Activated CD8-positive, alpha-beta memory T cell treated with anti-CD3 and anti-CD28 coated beads for 24 hours (primary cell): ENCODE measurements at regions not wholly inside any gene's neighbourhood (a gene's known extent, or its start where the extent isn't known, plus 50 kb on each side); places are given as distances from the start of the nearest gene placed in this dataset.
"Not testable (repeated sequence)": the region's sequence is repeated elsewhere in the genome, so short reads cannot be mapped to it uniquely, and the experiment has no call there.

Experiments
- DNase-seq: peaks from one replicate; pipeline ENCODE4 v3.0.0-alpha.2; 2020

- no peak for DNase-seq
These were observed 706.8 kb upstream of the ANO3 start for GRCh38 chr11:25625094-25625493.

- no peak for DNase-seq
These were observed 703.9 kb upstream of the ANO3 start for GRCh38 chr11:25628030-25628429.

- DNase-seq: no peak
These were observed 698.7 kb upstream of the ANO3 start for GRCh38 chr11:25633230-25633629.

- DNase-seq: not testable (repeated sequence)
These were observed 682.7 kb upstream of the ANO3 start for GRCh38 chr11:25649220-25649619.

GRCh38 chr11:25650319-25650718 is 681.6 kb upstream of the ANO3 start:
- DNase-seq: no peak

- no peak for DNase-seq
These were observed 676.3 kb upstream of the ANO3 start for GRCh38 chr11:25655636-25656035.

GRCh38 chr11:25658916-25659315 is 673.0 kb upstream of the ANO3 start:
- DNase-seq: no peak

GRCh38 chr11:25659706-25660105 is 672.2 kb upstream of the ANO3 start:
- no peak for DNase-seq

GRCh38 chr11:25667871-25668270 is 664.1 kb upstream of the ANO3 start:
- DNase-seq: no peak

GRCh38 chr11:25691959-25692358 is 640.0 kb upstream of the ANO3 start:
- no peak for DNase-seq

- DNase-seq: no peak
These were observed 629.5 kb upstream of the ANO3 start for GRCh38 chr11:25702417-25702816.

GRCh38 chr11:25710975-25711374 is 621.0 kb upstream of the ANO3 start:
- no peak for DNase-seq

GRCh38 chr11:25727944-25728343 is 604.0 kb upstream of the ANO3 start:
- no peak for DNase-seq

GRCh38 chr11:25730230-25730629 is 601.7 kb upstream of the ANO3 start:
- no peak for DNase-seq

- no peak for DNase-seq
These were observed 598.2 kb upstream of the ANO3 start for GRCh38 chr11:25733777-25734176.

- DNase-seq: no peak
These were observed 597.2 kb upstream of the ANO3 start for GRCh38 chr11:25734591-25735211.

GRCh38 chr11:25737071-25737675 is 594.8 kb upstream of the ANO3 start:
- no peak for DNase-seq

- DNase-seq: no peak
These were observed 590.0 kb upstream of the ANO3 start for GRCh38 chr11:25741886-25742285.

GRCh38 chr11:25742800-25743199 is 589.1 kb upstream of the ANO3 start:
- no peak for DNase-seq

GRCh38 chr11:25755381-25755780 is 576.5 kb upstream of the ANO3 start:
- DNase-seq: no peak

- DNase-seq: no peak
These were observed 575.9 kb upstream of the ANO3 start for GRCh38 chr11:25755918-25756584.

GRCh38 chr11:25758145-25758661 is 573.7 kb upstream of the ANO3 start:
- DNase-seq: no peak

- no peak for DNase-seq
These were observed 565.5 kb upstream of the ANO3 start for GRCh38 chr11:25766332-25767015.

- no peak for DNase-seq
These were observed 562.6 kb upstream of the ANO3 start for GRCh38 chr11:25769287-25769686.
